CD1c-positive myeloid dendritic cell (primary cell): ENCODE measurements at regions not wholly inside any gene's neighbourhood (a gene's known extent, or its start where the extent isn't known, plus 50 kb on each side); places are given as distances from the start of the nearest gene placed in this dataset.
"Not testable (repeated sequence)": the region's sequence is repeated elsewhere in the genome, so short reads cannot be mapped to it uniquely, and the experiment has no call there.

Source experiments
- DNase-seq: peaks from one replicate; pipeline ENCODE4 v3.0.0-alpha.2; 2016; ENCODE audit errors: extremely low spot score

DNA sequence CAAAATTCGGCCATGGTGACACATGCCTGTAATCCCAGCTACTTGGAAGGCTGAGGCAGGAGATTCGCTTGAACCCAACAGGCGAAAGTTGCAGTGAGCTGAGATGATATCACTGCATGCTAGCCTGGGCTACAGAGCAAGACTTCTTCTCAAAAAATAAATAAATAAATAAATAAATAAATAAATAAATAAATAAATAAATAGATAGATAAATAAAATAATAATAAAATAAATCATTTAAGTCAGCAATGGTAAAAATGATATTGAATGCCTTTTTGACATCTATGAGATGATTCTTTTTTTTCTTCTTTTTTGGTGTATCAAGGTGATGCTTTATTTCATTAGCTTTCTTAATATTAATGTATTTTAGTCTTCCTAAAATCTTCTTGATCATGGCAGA, 221.7 kb upstream of the RXFP2 start:
- no peak for DNase-seq

DNA sequence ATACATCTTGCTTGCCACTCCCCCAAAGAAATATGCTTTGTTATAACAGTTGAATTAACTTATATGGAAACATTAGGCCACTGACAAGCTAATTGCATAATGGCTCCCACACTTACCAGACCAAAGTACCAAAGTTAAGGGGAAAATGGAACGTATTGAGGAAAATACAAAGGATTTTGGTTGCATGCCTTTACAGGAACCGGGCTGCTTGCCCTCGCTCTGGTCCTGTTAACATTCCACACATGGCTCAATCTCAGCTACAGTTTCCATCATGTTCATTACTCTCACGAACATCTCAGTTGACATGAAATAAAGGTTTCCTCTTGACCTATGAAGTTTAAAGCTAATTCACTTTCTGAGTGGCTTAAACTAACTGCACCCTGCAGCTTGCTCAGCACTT, 220.7 kb upstream of the RXFP2 start:
- DNase-seq: no peak

DNA sequence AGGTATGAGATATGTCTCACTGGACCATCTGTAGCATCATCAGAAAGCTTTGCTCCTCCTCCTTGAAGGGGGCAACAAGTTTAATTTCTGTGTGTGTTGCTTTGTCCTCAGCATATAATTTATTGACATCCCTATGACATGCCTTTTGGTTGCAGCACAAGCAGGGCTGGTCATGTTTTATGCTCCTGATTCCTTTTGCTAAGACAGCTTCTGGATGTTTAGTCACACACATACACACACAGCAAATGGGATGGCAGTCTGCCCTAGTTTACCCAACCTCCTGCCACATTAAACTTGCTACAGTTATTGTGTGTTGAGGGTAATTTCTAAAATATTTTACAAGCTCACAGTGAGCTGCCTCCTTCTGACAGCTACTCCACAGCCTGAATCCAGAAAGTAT, 217.9 kb upstream of the RXFP2 start:
- DNase-seq: no peak

DNA sequence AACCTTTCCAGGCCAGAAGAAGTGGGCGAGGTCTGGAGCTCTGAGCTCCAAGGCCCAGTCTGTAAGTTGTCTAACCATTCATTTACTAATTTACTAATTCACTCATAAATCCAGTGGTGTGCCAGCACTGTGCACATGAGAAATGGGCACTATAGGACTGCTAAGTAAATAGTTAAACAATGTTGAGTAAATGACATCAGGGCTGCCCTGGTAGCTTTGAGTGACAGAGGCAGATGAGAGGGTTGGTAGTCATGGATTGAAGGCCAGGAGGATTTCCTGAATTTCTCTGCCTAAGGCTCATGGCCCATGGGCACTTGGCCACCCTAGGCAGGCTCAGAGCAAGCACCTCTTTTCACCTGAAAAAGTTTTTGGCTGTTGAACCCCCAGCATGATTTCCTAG, 216.9 kb upstream of the RXFP2 start:
- DNase-seq: no peak

DNA sequence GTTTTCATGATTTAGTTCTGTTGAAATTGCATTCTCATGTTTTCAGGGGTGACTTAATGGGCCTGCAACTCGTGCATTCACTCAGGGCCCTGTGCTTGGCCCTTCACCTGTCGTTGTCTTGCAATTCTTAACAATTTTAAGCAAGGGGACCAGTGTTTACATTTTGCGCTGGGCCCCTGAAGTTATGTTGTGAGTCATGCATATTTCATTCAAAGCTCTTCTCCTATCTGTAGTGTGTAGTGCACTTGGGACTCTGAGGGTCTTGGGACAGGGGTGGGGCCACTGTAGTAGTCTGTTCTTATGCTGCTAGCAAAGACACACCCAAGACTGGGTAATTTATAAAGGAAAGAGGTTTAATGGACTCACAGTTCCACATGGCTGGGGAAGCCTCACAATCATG, 211.2 kb upstream of the RXFP2 start:
- DNase-seq: no peak

DNA sequence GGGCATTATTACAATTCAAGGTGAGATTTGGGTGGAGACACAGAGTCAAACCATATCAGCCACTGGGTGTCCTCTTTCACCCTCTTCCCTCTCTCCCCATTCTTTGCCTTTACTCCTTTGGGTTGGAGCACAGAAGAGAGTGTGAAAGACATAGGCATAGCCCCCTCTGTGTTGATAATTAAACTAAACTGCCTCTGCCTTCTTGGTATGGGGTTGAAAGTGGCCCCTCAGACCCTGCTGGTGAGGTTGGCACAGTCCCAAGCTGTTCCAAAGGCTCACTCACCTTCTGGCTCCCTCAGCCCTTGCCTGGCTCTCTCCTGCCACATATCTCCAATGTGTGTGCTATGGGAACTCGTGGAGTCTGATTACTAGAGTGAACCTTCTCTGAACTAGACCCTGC, 210.6 kb upstream of the RXFP2 start:
- DNase-seq: no peak

DNA sequence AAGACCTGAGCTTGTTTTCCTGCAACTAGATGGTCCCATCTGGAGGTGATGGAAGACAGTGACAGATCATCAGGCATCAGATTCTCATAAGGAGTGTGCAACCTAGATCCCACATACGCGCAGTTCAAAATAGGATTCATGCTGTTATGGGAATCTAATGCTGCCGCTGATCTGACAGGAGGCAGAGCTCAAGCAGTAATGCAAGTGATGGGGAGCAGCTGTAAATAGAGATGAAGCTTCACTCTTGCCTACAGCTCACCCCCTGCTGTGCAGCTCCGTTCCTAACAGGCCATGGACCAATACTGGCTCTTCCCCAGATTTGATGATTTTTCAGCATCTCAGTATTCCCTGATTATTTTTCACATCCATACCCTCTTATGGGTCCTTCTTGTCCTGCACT, 208.4 kb upstream of the RXFP2 start:
- DNase-seq: no peak

DNA sequence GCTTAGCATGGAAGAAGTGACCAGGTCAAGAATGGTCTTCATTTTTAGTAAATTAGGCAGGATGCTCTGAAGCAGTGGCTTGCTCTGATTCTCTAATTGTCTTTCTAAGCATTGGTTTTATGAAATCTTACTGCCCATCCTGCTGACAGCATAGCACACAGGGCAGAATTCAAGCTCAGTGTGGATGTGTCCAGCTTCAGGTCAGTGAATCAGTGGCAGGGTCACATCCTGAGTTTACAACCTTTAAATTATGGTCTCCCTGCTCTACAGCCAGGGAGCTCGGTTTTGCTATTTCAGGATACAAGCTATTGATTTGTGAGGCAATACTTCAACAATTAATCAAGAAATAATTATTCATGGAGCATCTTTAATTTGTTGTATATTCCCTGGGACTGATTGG, 202.3 kb upstream of the RXFP2 start:
- DNase-seq: no peak

DNA sequence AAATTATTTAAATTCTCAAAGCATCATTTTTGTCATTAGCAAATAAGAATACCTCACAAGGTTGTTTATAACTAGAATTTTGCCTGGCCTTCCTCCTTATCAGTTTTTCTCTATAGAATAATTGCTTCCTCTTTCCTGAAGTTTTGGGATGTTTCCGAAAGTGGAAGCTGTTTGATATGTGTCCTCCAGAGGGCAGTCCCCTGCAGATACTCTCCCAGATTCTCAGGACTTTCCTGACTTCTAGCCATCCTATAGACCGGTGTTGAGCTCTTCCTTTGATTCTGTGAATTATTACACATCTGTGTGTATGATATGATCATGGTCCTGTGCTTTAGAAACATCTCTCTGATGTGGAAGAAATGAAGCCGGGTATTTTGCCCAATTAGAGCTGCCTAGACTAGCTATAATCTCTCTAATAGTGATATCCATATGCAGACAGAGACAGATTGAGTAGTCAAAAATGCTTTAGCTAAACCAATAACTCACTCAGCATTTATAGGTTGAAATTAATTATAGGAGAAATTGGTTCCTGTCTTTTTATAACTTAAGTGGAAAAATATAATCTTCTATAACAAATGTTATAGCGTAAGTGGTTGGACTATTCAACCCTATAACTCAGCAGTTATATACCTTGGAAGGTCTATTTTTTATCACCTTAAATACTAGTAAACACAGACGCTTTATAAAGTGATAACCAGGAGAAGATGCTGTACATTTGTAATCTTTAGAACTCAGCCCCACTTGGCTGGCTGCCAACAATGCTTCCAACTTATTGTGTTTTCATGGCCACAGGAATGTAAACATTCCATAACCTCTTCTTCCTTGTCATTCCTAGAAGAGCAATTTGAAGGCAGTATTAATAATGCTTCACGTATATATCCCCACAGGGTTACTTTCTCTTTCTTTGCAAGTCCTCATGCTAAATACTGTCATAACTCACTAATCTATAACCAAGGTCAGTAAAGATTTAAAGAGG, 201.0 kb upstream of the RXFP2 start:
- peak; percentile 57 for DNase-seq

DNA sequence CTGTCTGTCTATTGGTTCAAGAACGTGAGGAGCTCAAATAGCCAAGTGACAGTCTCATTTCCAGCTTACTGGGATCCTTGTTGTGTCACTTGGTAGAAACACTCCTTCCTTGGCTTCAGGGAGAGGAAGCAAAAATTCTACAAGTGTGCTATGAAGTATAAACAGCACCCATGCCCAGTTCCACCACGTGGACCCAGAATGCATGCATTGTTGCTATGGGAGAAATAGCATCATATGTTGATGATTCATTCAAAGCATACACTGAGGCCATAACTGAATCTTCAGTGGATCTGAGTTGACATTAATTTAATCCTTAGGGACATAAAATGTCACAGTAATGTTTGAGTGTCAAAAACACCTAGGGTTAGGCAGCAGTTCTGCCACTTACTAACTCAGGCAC, 199.0 kb upstream of the RXFP2 start:
- DNase-seq: no peak

DNA sequence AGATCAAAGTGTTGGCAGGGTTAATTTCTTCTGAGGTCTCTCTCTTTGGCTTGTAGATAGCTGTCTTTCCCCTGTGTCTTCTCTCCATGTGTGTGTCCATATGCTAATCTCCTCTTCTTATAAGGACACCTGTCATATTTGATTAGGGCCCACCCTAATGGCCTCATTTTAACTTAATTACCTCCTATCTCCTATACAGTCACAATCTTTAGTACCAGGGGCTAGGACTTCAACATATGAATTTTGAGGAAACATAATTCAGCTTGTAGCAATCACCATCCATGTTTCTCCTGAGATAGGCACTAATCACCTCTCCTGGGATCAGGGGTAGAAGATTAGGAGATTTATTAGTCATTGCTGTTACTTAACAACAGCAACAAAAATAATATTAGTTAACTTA, 196.1 kb upstream of the RXFP2 start:
- DNase-seq: no peak

DNA sequence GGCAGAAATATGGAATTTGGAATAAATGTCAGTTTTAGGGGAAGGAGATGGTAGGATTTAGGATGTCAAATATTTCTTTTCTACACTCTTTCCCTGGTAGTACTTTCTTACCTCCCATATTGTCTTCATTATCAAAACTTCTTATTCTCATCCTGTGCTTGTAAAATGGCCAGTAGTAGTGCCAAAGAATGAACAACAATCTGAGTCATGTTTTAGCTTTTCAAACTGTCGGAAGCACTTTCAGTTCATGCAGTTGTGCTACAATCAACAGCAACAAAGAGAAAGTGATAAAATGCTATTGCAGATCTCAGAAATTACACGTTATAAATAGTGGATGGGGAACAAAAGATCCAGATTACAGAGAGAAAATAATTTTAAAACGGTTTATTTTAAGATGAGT, 193.7 kb upstream of the RXFP2 start:
- DNase-seq: no peak

DNA sequence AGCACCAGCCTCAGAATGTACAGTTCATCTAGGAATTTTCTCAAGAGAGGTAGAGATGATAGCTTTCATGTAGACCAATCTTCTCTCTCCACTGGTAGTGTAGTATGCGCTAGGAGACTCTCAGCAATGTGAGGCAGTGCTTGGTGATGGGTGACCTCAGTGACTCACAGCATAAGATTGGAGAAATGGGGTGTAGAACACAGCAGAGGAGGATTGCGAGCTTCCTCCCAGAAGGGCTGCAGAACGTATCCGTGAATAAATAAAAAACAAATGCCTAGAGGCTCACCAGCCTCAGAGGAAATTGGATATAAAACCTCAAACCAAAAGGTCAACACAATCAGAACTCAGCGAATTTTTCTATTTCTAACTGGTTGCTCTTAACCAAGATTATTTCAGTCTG, 182.9 kb upstream of the RXFP2 start:
- no peak for DNase-seq

DNA sequence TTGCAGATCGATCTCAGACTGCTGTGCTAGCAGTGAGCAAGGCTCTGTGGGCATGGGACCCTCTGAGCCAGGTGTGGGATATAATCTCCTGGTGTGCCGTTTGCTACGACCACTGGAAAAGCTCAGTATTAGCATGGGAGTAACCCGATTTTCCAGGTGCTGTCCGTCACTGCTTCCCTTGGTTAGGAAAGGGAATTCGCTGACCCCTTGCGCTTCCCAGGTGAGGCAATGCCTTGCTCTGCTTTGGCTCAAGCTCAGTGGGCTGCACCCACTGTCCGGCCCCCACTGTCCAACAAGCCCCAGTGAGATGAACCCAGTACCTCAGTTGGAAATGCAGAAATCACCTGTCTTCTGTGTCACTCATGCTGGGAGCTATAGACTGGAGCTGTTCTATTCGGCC, 155.1 kb upstream of the RXFP2 start:
- DNase-seq: not testable (repeated sequence)

DNA sequence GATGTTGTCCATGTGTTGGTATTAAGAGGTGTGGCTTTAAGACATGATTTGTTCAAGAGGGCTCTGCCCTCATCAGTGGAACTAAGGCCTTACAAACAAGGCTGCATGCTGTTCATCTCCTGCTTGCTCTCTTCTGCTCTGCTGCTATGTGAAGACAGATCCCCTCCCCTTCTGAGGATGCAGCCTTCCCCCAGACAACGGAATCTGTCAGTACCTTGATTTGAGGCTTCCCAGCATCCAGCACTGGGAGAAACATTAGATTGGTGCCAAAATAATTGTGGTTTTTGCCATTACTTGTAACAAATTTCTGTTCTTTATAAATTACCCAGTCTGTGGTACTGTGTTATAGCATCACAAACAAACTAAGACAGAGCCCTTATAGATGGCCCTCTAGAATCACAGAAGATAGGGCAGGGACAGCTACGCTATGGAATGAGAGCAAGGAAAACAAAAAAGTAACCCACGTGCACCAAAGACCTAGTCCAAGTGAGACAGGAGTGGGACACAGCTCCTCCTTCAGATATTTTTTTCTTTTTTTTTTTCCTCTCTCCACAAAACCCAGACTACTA, 151.5 kb upstream of the RXFP2 start:
- no peak for DNase-seq

DNA sequence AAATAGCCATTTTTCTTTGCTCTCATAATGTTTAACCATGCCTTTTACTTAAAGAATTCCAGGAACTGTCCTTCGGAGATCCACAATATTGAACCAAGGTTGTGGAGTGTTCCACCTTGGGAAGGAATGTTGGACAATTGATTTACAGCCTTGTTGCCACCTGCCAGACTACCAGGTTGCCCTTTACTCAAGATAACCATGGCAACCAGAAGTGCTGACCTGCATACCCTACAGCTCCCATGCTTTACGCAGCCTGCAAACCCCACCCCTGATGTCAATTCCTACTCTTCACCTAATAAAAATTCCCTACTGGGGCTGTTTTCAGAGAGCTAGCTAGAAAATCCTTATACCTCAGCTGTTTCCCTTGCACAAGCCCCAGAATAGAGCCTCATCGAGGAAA, 151.0 kb upstream of the RXFP2 start:
- no peak for DNase-seq

DNA sequence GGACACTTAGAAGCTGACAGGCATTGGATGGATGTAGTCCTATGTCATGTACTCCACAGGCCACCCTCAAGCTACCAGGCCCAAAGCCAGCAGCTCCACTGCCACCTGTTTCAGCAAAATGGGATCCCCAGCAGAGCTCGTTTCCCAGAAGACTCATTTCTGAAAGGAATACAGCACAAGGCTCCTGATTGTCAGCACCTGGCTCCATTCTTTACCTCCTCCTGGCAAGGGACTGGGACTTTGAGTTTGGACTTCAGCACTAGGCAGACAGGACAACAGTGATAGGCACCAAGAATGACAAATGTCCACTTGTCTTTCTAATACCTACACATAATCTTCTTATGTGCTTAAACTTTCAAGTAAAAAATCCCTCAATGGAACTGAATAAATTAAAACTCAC, 150.4 kb upstream of the RXFP2 start:
- no peak for DNase-seq

DNA sequence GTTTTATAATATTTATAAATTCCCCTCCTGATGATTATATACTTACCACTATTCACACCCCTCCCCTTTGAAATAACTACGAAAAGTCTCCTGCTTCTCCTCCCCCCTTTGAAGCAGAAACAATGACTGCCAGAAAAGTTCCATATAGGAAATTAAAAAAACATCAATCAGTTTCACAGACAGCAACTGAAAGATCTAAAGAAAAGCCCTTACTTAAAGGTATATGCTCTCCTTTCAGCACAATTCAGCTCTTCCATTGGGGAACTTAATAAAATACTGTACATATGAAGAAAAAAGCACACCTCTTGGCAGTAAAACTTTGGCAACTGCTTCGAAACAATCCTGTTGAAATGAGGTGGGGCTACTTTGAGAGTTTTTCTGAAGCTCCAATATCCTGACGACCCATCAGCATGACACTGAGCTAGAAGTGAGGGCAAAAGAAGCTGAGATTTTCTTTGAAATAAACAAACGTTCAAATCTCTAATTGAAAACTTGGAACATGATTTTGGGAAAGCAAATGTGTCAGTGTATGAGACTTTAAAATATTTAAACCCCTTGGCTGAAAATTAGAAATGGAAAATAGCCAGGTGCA, 147.6 kb upstream of the RXFP2 start:
- DNase-seq: no peak

DNA sequence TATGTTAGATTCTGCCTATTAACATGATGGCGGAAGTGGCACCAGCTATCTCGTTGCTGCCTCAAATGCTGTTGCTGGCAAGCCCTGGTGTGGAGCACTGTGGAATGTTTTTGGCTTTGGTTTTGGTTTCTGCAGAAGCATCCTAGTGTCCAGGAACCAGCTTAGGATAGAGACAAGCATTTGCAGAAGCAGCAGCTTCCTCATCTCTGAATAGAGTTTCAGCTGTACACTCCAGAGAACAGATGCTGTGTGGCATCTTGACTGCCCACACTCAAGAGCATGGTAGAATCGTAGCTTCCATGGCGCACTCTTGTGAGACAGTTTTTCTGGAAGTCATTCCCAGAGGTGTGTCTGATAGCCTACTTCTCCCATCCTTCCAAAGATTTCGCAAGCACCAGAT, 145.3 kb upstream of the RXFP2 start:
- no peak for DNase-seq

DNA sequence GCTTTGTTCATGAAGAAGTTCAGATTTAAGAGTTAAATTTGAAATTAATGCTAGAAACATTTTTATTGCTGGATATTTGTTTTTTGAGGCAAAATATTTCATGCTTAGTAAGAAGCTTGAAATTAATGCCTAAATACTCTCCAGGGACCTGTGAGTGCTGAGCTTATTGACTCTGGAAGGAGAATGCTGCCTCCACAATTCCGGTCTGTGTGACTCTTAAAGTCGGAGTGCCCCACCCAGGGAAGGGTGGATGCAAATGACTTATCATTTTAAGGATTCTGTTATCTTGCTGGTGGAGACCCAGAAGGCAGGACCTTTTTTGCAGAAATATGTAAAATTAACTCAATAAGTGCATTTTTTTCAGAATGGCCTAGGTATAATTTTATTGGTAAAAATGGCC, 143.8 kb upstream of the RXFP2 start:
- no peak for DNase-seq

DNA sequence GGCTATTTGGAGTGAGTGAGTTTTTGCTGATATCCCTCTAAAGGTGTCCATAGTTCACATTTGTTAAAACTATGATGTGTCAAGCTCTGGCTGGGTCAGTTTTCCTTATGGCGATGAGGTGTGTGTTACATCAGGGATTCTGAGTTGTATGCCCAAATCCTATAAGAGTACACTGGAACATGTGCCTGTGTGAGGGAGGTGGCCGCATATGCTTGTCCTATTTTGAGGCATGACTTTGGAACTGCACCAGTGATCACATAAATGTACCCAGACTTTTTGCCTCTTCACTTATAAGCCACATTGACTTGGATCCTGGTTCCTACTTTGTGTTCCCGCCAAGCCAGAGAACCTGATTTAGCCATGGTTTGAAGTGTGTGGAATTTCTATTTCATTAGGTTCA, 140.3 kb upstream of the RXFP2 start:
- DNase-seq: no peak

DNA sequence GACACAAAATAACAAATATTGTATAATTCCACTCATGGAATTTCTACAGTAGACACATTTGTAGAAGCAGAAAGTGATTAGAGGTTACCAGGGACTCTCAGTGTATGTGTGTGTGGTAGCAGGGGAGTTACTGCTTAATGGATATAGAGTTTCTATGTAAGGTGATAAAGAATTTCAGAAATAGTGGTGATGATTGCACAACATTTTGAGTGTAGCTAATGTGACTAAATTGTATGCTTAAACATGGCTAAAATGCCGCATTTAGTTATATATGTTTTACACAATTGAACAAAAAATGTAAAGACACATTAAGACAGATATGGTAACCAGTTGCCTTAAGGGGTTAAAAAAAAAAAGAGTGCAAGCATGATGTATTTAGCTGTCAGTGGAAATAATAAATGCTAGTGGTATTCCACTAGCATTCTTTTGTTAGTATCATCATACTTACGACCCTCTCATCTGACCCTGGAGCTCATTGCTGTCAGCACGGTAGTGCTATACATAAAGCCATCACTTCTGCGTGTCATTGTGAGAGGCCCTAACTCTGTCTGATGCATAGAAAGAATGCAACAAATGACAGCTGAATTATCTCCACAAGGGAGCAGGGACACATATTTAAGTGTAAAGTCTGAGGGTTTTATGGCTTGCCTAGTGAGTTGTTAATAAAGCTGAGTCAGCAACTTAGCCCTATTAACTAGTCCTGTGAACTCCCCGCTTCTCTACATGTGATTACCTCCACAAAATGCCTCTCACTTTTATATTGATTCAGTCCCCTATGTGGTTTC, 134.1 kb upstream of the RXFP2 start:
- no peak for DNase-seq
